GM23248 (cell line): ENCODE measurements at regions not wholly inside any gene's neighbourhood (a gene's known extent, or its start where the extent isn't known, plus 50 kb on each side); places are given as distances from the start of the nearest gene placed in this dataset.

Experiments used
- DNase-seq: peaks from one replicate; pipeline ENCODE4 v3.0.0-alpha.2; 2015
- H2AFZ ChIP-seq: fragments of 200-600 bp; sonication (generic); 2 replicates; pipeline ENCODE4 v1.6.1; 2016; ENCODE audit warnings: antibody characterized with exemption
- H3F3A ChIP-seq: fragments of 200-600 bp; sonication (generic); 2 replicates; pipeline ENCODE4 v1.6.1; 2016; ENCODE audit warnings: mild to moderate bottlenecking, antibody characterized with exemption, mixed run types; ENCODE audit not compliant: insufficient read depth
- H3K27ac ChIP-seq: fragments of 200-600 bp; sonication (generic); 2 replicates; pipeline ENCODE4 v1.5.1; 2016; ENCODE audit warnings: mild to moderate bottlenecking
- H3K27me3 ChIP-seq: fragments of 200-600 bp; sonication (generic); replicated peaks from 2 replicates; pipeline ENCODE4 v1.6.1; 2016; ENCODE audit warnings: mild to moderate bottlenecking; ENCODE audit not compliant: insufficient read depth
- H3K36me3 ChIP-seq: fragments of 200-600 bp; sonication (generic); 2 replicates; pipeline ENCODE4 v1.6.1; 2016; ENCODE audit warnings: low read depth, mild to moderate bottlenecking
- H3K4me1 ChIP-seq: fragments of 200-600 bp; sonication (generic); 2 replicates; pipeline ENCODE4 v1.6.1; 2016; ENCODE audit warnings: mild to moderate bottlenecking; ENCODE audit not compliant: insufficient read depth
- H3K4me2 ChIP-seq: fragments of 200-600 bp; sonication (generic); one replicate; pipeline ENCODE4 v1.6.1; 2016; ENCODE audit warnings: mild to moderate bottlenecking; ENCODE audit not compliant: unreplicated experiment
- H3K4me3 ChIP-seq: fragments of 200-600 bp; sonication (generic); 2 replicates; pipeline ENCODE4 v1.5.1; 2016; ENCODE audit warnings: mild to moderate bottlenecking
- H3K79me2 ChIP-seq: fragments of 200-600 bp; sonication (generic); 2 replicates; pipeline ENCODE4 v1.6.1; 2016; ENCODE audit warnings: mild to moderate bottlenecking; ENCODE audit not compliant: insufficient read depth
- H3K9ac ChIP-seq: fragments of 200-600 bp; sonication (generic); 2 replicates; pipeline ENCODE4 v1.6.1; 2016; ENCODE audit warnings: mild to moderate bottlenecking
- H3K9me2 ChIP-seq: fragments of 200-600 bp; sonication (generic); 2 replicates; pipeline ENCODE4 v1.6.1; 2016; ENCODE audit warnings: mixed run types, mild to moderate bottlenecking, moderate library complexity; ENCODE audit not compliant: insufficient read depth
- H3K9me3 ChIP-seq: fragments of 200-600 bp; sonication (generic); one replicate; pipeline ENCODE4 v1.6.1; 2017; ENCODE audit warnings: low read depth
- H4K20me1 ChIP-seq: fragments of 200-600 bp; sonication (generic); 2 replicates; pipeline ENCODE4 v1.6.0; 2016; ENCODE audit not compliant: insufficient read depth
- EZH2 ChIP-seq: fragments of 200-600 bp; sonication (generic); IDR thresholded peaks from 2 replicates; pipeline ENCODE4 v1.6.1; 2018; ENCODE audit warnings: antibody characterized with exemption, mild to moderate bottlenecking; ENCODE audit not compliant: insufficient read depth, poor library complexity, severe bottlenecking
- EZH2phosphoT487 ChIP-seq: fragments of 200-600 bp; sonication (generic); IDR thresholded peaks from 2 replicates; pipeline ENCODE4 v1.6.1; 2018; ENCODE audit warnings: antibody characterized with exemption, moderate library complexity, mild to moderate bottlenecking, low read depth; ENCODE audit not compliant: insufficient read depth
- WGBS, 2 experiments: methylation state at CpG; one replicate each; pipeline ENCODE4 v1.1.6; 2015 to 2017; ENCODE audit warnings: low lambda C conversion rate in 2 of 2, low coverage in 1 of 2; ENCODE audit errors: missing lambda C conversion rate in 2 of 2; 5-methylcytosine and 5-hydroxymethylcytosine counted together
- in situ Hi-C: fragments of 300-500 bp; cut with MboI; formaldehyde crosslinking; loops from 2 replicates; pipeline ENCODE4 v1.15.0; 2020

GRCh38 chr5:118552146-118552545 lies 436.2 kb downstream of the DTWD2 start:
- in situ Hi-C loops: no loop called here

GRCh38 chr5:118551716-118552115 lies 436.6 kb downstream of the DTWD2 start:
- Histone ChIP-seq H3K27ac (no peak overlapping the region), H3K9ac (no peak overlapping the region), H3K4me1 (peaks cover 53% of the 10 kb centered on the region), H3K27me3 (no peaks in the 10 kb centered on the region), H3K9me3 (no peaks in the 10 kb centered on the region), H3K9me2 (no peaks in the 10 kb centered on the region), H2AFZ (no peak overlapping the region), H3K4me3 (no peak overlapping the region), H3F3A (peaks cover 39% of the 10 kb centered on the region), H3K4me2 (no peak overlapping the region), H3K36me3 (no peaks in the 10 kb centered on the region), H4K20me1 (no peaks in the 10 kb centered on the region), H3K79me2 (no peaks in the 10 kb centered on the region)
- TF ChIP-seq EZH2phosphoT487: no peak
- TF ChIP-seq EZH2: no peak
- in situ Hi-C loops: no loop called here
- WGBS, 2 experiments: 36 to 39% methylated on average over 1 of the region's 1 CpG
- DNase-seq: no peak

More at GRCh38 chr5:118552146-118552545, 436.2 kb downstream of the DTWD2 start:
- WGBS, 2 experiments: 84 to 85% methylated on average over 2 of the region's 2 CpGs
- peaks cover 39% of the 10 kb centered on the region for H3F3A ChIP-seq
- H3K9me3 ChIP-seq: no peaks in the 10 kb centered on the region
- no peaks in the 10 kb centered on the region for H3K27me3 ChIP-seq
- no peaks in the 10 kb centered on the region for H3K9me2 ChIP-seq
- H2AFZ ChIP-seq: no peak overlapping the region
- no peak overlapping the region for H3K9ac ChIP-seq
- no peak for DNase-seq
- H3K4me3 ChIP-seq: no peak overlapping the region
- no peaks in the 10 kb centered on the region for H4K20me1 ChIP-seq
- no peak overlapping the region for H3K4me2 ChIP-seq
- TF ChIP-seq EZH2phosphoT487: no peak
- TF ChIP-seq EZH2: no peak
- H3K79me2 ChIP-seq: no peaks in the 10 kb centered on the region
- no peak overlapping the region for H3K27ac ChIP-seq
- H3K36me3 ChIP-seq: no peaks in the 10 kb centered on the region
- H3K4me1 ChIP-seq: peaks cover 53% of the 10 kb centered on the region

GRCh38 chr5:118551031-118551430 lies 437.3 kb downstream of the DTWD2 start:
- H3K9ac ChIP-seq: no peak overlapping the region
- no peaks in the 10 kb centered on the region for H4K20me1 ChIP-seq
- H3K4me1 ChIP-seq: peaks cover 53% of the 10 kb centered on the region
- no peak overlapping the region for H3K4me2 ChIP-seq
- TF ChIP-seq EZH2: no peak
- TF ChIP-seq EZH2phosphoT487: no peak
- no peaks in the 10 kb centered on the region for H3K9me3 ChIP-seq
- no peaks in the 10 kb centered on the region for H3K36me3 ChIP-seq
- no peak overlapping the region for H2AFZ ChIP-seq
- no peak overlapping the region for H3K27ac ChIP-seq
- no peaks in the 10 kb centered on the region for H3K27me3 ChIP-seq
- H3K4me3 ChIP-seq: no peak overlapping the region
- in situ Hi-C loops: no loop called here
- H3F3A ChIP-seq: peaks cover 39% of the 10 kb centered on the region
- peak; percentile 47 for DNase-seq
- H3K9me2 ChIP-seq: no peaks in the 10 kb centered on the region
- H3K79me2 ChIP-seq: no peaks in the 10 kb centered on the region

- Histone ChIP-seq H2AFZ (no peak overlapping the region), H3F3A (peaks cover 29% of the 10 kb centered on the region), H3K9ac (no peak overlapping the region), H3K27me3 (no peaks in the 10 kb centered on the region), H3K79me2 (no peaks in the 10 kb centered on the region), H3K4me1 (peaks cover 45% of the 10 kb centered on the region), H4K20me1 (no peaks in the 10 kb centered on the region), H3K27ac (peak overlapping the region; percentile 31), H3K9me3 (no peaks in the 10 kb centered on the region), H3K9me2 (no peaks in the 10 kb centered on the region), H3K36me3 (no peaks in the 10 kb centered on the region), H3K4me3 (no peak overlapping the region), H3K4me2 (peak overlapping the region; percentile 45)
- in situ Hi-C loops: no loop called here
- DNase-seq: peak; percentile 89
- TF ChIP-seq EZH2phosphoT487: no peak
- WGBS, 2 experiments: 41 to 53% methylated on average over 2 of the region's 2 CpGs
Observed at GRCh38 chr5:118548761-118549720, 439.3 kb downstream of the DTWD2 start.

GRCh38 chr5:118545470-118545869 lies 442.9 kb downstream of the DTWD2 start:
- Histone ChIP-seq H3K9me3 (no peaks in the 10 kb centered on the region), H3K4me3 (no peak overlapping the region), H3K9ac (no peak overlapping the region), H4K20me1 (no peaks in the 10 kb centered on the region), H2AFZ (no peak overlapping the region), H3K9me2 (no peaks in the 10 kb centered on the region), H3K4me2 (no peak overlapping the region), H3K27me3 (no peaks in the 10 kb centered on the region), H3K27ac (no peak overlapping the region), H3K4me1 (peaks cover 25% of the 10 kb centered on the region), H3K36me3 (no peaks in the 10 kb centered on the region), H3K79me2 (no peaks in the 10 kb centered on the region), H3F3A (peaks cover 24% of the 10 kb centered on the region)
- in situ Hi-C loops: no loop called here
- WGBS, 2 experiments: 84 to 89% methylated on average over 1 of the region's 1 CpG
- no peak for DNase-seq
- TF ChIP-seq EZH2phosphoT487 (no peak), EZH2 (no peak)
